ENCODE measurements at regions not wholly inside any gene's neighbourhood (a gene's known extent, or its start where the extent isn't known, plus 50 kb on each side); places are given as distances from the start of the nearest gene placed in this dataset.

- no peak overlapping the region for H3K4me3 ChIP-seq (ENCODE audit: low read depth, low read length)
- TF ChIP-seq, protein P1, sequence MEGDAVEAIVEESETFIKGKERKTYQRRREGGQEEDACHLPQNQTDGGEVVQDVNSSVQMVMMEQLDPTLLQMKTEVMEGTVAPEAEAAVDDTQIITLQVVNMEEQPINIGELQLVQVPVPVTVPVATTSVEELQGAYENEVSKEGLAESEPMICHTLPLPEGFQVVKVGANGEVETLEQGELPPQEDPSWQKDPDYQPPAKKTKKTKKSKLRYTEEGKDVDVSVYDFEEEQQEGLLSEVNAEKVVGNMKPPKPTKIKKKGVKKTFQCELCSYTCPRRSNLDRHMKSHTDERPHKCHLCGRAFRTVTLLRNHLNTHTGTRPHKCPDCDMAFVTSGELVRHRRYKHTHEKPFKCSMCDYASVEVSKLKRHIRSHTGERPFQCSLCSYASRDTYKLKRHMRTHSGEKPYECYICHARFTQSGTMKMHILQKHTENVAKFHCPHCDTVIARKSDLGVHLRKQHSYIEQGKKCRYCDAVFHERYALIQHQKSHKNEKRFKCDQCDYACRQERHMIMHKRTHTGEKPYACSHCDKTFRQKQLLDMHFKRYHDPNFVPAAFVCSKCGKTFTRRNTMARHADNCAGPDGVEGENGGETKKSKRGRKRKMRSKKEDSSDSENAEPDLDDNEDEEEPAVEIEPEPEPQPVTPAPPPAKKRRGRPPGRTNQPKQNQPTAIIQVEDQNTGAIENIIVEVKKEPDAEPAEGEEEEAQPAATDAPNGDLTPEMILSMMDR (IDR thresholded peaks at IDR 0.05; ENCODE audit: borderline replicate concordance, insufficient read depth, low read depth, low read length), result no peak
Observed at GRCh38 chr10:61232780-61233179, 220.4 kb downstream of the TMEM26 start.

- TF ChIP-seq, protein P1 (IDR thresholded peaks at IDR 0.05; ENCODE audit: borderline replicate concordance, insufficient read depth, low read depth, low read length), result no peak
- H3K4me3 ChIP-seq (ENCODE audit: low read depth, low read length), result no peak overlapping the region
Observed at GRCh38 chr10:61225939-61226338, 227.2 kb downstream of the TMEM26 start.

GRCh38 chr10:61223576-61223975, 229.6 kb downstream of the TMEM26 start:
- TF ChIP-seq, protein P1 (IDR thresholded peaks at IDR 0.05; ENCODE audit: borderline replicate concordance, insufficient read depth, low read depth, low read length), result no peak
- H3K4me3 ChIP-seq (ENCODE audit: low read depth, low read length), result no peak overlapping the region

- TF ChIP-seq, protein P1 (IDR thresholded peaks at IDR 0.05; ENCODE audit: borderline replicate concordance, insufficient read depth, low read depth, low read length), result no peak
- no peak overlapping the region for H3K4me3 ChIP-seq (ENCODE audit: low read depth, low read length)
Observed at GRCh38 chr10:61219696-61220095, 233.5 kb downstream of the TMEM26 start.

DNA sequence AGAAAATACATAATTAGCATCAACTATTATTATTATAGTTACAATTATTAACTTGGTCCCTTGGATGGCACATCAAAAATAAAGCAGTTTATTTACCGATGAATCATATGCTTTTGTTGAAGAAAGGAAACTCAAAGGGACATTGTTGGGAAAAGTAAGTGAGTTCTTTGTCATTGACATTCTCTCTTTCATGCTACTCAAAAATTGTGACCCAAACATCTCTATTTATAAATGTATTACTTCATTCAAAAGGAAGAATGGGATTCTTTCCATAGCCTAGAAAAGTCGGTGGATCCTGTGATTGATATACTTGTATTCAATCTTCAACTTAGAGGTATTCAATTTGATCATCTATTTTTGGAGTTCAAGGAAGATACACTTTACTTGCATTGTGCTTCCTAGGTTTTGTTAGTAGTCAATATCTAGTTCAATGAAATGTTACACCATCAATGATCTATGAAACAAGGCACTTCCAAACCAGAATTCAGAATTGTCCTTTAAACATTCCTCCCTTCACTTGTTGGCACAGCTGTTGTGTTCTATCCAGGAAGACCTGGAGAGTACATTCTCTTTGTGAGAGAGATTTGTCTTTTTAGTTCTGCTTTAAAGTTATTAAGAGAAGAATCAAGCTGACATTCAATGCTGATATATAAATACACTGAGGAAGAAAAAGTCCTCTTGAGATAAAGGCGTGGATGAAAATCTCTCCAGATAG, 235.2 kb downstream of the TMEM26 start:
- TF ChIP-seq, protein P1 (IDR thresholded peaks at IDR 0.05; ENCODE audit: borderline replicate concordance, insufficient read depth, low read depth, low read length), result no peak
- no peak overlapping the region for H3K4me3 ChIP-seq (ENCODE audit: low read depth, low read length)

DNA sequence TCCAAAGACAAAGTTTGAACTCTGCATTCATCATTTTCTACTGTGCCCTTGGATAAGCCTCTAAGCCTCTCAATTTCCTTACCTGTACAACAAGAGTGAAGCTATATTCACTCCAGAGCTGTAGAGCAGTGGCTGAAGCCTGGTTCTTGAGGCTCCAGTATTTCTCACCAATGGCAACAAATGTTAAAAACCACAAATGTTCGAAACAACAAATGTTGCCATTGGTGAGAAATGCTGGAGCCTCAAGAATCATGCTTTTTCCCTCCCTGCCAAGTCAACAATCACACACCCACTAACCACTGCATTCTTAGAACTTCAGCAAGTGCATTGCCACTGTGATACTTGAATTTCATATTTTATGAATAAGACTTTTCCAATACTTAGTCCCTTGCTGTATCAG, 237.9 kb downstream of the TMEM26 start:
- TF ChIP-seq, protein P1 (IDR thresholded peaks at IDR 0.05; ENCODE audit: borderline replicate concordance, insufficient read depth, low read depth, low read length), result no peak

GRCh38 chr10:61211468-61211867, 241.7 kb downstream of the TMEM26 start:
- TF ChIP-seq, protein P1 (IDR thresholded peaks at IDR 0.05; ENCODE audit: borderline replicate concordance, insufficient read depth, low read depth, low read length), result no peak
- H3K4me3 ChIP-seq (ENCODE audit: low read depth, low read length), result no peak overlapping the region

More for the DNA sequence above, 237.9 kb downstream of the TMEM26 start:
- no peak overlapping the region for H3K4me3 ChIP-seq (ENCODE audit: low read depth, low read length)

Measured in GM12875 (cell line).